Kidney (tissue), 13 donors: ENCODE measurements at regions not wholly inside any gene's neighbourhood (a gene's known extent, or its start where the extent isn't known, plus 50 kb on each side); places are given as distances from the start of the nearest gene placed in this dataset.

Source experiments
- DNase-seq, 5 donors: peaks; one replicate each; pipeline ENCODE4 v3.0.0-alpha.2; 2013 to 2020
- FAIRE-seq: peaks from 2 replicates; lab custom pipeline; 2012; peaks lifted over from hg19 to GRCh38; lab: Jason Lieb, UNC
- H3K27ac ChIP-seq, 2 donors: one replicate each; pipeline ENCODE4 v1.7.0; 2013; ENCODE audit warnings: low read depth in 2 of 2, low read length in 2 of 2, inconsistent platforms in 1 of 2
- H3K27me3 ChIP-seq: one replicate; pipeline ENCODE4 v1.7.1; 2013; ENCODE audit warnings: low read length, inconsistent platforms; ENCODE audit not compliant: control insufficient read depth, insufficient read depth
- H3K36me3 ChIP-seq, 3 donors: one replicate each; pipeline versions ENCODE4 v1.7.0 to v1.7.1; 2013; ENCODE audit warnings: low read length in 3 of 3, control low read depth in 1 of 3, inconsistent platforms in 1 of 3; ENCODE audit not compliant: insufficient read depth in 3 of 3, control insufficient read depth in 2 of 3
- H3K4me1 ChIP-seq, 3 donors: one replicate each; pipeline versions ENCODE4 v1.7.0 to v1.7.1; 2013; ENCODE audit warnings: low read length in 3 of 3, inconsistent platforms in 1 of 3, low read depth in 1 of 3; ENCODE audit not compliant: control insufficient read depth in 2 of 3, insufficient read depth in 2 of 3
- H3K4me3 ChIP-seq, 3 donors: one replicate each; pipeline versions ENCODE4 v1.7.0 to v1.8.1; 2013; ENCODE audit warnings: low read length in 3 of 3, control low read depth in 1 of 3, inconsistent platforms in 1 of 3
- H3K9ac ChIP-seq, 3 donors: one replicate each; pipeline versions ENCODE4 v1.7.0 to v1.7.1; 2013; ENCODE audit warnings: low read length in 3 of 3, control low read depth in 1 of 3, inconsistent platforms in 1 of 3
- H3K9me3 ChIP-seq, 3 donors: one replicate each; pipeline versions ENCODE4 v1.7.0 to v1.7.1; 2013; ENCODE audit warnings: low read length in 3 of 3, control low read depth in 1 of 3, inconsistent platforms in 1 of 3; ENCODE audit not compliant: control insufficient read depth in 2 of 3, insufficient read depth in 1 of 3
- intact Hi-C: fragments of 100-400 bp; cut with DNase I; formaldehyde crosslinking; loops from one replicate; pipeline ENCODE4 v1.11.1; 2022
- TF ChIP-seq, protein P1 (sequence below): IDR thresholded peaks from 3 replicates; pipeline ENCODE4 v1.5.1; 2012; ENCODE audit warnings: mild to moderate bottlenecking, moderate library complexity, borderline replicate concordance; ENCODE audit not compliant: insufficient read depth; ENCODE audit errors: extremely low read depth
- donor health status: control.
- donor health status: control.
- donor health status: control.
- donor health status: control.
- donor health status: control.
- donor health status: DM: yes; HTN: yes; CAD: no.
- donor health status: Normal renal cell carcinoma (clear cell type).

DNA sequence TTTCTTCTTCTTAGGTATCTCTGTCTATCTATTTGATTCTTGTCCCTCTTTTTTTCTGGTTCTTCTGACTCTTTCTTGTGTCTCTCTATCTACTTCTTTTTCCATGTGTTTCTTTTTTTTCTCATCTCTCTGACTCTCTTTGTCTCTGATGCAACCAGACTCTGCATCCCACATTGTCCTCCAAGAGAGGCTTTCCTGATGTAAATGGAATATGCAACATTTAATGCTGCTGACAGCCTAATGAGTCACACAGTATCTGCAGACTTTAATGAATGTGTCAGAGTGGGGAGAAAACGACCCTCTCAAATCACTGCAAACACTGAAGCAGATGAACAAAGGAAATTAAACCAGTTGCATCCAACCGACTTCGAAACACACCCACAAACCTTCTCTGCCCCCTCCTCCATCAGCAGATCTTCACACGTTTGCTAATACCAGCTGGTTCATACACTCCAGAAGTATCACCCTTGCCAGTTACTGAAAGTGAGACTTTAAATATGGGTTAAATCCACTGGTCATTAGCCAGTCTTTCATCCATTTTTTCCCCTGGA is 351.5 kb downstream of the TXNL1 start:
- DNase-seq (no peak), FAIRE-seq (no peak)
- Histone ChIP-seq H3K27ac (no peak overlapping the region), H3K4me1 (no peaks in the 10 kb centered on the region), H3K27me3 (no peaks in the 10 kb centered on the region), H3K9me3 (no peaks in the 10 kb centered on the region), H3K9ac (no peak overlapping the region), H3K36me3 (no peaks in the 10 kb centered on the region), H3K4me3 (no peak overlapping the region)
- TF ChIP-seq, protein P1, sequence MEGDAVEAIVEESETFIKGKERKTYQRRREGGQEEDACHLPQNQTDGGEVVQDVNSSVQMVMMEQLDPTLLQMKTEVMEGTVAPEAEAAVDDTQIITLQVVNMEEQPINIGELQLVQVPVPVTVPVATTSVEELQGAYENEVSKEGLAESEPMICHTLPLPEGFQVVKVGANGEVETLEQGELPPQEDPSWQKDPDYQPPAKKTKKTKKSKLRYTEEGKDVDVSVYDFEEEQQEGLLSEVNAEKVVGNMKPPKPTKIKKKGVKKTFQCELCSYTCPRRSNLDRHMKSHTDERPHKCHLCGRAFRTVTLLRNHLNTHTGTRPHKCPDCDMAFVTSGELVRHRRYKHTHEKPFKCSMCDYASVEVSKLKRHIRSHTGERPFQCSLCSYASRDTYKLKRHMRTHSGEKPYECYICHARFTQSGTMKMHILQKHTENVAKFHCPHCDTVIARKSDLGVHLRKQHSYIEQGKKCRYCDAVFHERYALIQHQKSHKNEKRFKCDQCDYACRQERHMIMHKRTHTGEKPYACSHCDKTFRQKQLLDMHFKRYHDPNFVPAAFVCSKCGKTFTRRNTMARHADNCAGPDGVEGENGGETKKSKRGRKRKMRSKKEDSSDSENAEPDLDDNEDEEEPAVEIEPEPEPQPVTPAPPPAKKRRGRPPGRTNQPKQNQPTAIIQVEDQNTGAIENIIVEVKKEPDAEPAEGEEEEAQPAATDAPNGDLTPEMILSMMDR, result no peak
- intact Hi-C loops, result no loop called here

DNA sequence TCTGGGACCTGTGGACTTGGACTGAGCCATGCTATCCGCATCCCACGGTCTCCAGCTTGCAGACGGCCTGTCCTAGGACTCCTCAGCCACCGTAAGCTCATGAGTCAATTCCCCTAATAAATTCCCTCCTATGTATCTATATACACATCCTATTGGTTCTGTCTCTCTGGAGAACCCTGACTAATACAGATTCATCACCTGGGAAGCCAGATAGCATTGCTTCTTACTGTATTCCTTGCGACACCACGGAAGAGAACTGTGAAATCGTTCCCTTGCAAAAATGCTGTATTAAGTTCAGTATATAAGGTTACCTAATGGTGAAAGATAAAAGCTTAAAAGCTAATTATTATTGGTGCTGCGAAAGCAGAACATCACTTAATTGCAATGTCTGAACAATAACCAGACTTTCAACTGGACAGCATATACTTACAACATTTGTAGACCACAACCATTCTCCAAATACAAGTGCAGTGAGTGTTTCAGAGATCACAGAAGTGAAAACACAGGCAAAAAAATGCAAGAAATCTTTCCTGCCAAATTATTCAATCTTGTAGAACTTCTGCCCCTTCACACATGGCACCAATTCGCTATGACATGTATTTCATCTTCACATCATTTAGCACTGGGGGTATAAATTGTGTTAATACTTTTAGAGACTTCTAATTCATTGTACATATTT is 352.9 kb downstream of the TXNL1 start:
- Histone ChIP-seq H3K9ac (no peak overlapping the region), H3K4me1 (no peaks in the 10 kb centered on the region), H3K9me3 (no peaks in the 10 kb centered on the region), H3K27me3 (no peaks in the 10 kb centered on the region), H3K36me3 (no peaks in the 10 kb centered on the region), H3K4me3 (no peak overlapping the region), H3K27ac (no peak overlapping the region)
- TF ChIP-seq, protein P1, result no peak
- no peak for FAIRE-seq
- no peak for DNase-seq
- intact Hi-C loops, result no loop called here

DNA sequence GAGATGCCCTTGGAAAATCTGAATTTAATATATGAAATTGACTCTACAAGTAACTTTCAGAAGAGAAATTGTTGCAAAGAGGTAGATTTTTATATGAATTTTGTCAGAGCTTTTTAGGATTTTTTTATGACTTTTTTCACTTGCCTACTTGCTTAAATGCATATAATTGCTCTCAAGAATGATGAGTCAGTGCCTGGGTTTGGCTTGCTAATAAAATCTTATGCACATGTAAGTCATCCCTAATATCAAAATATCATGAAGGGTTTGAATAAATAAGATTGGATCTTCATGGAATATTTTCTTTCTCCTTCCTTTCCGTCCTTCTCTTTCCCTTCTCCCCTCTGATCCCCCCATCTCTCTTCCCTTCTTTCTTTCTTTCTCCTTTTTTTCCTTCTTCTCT is 354.1 kb downstream of the TXNL1 start:
- DNase-seq (no peak), FAIRE-seq (no peak)
- H3K9me3 ChIP-seq, result no peaks in the 10 kb centered on the region
- TF ChIP-seq, protein P1, result no peak
- no peaks in the 10 kb centered on the region for H3K27me3 ChIP-seq
- H3K27ac ChIP-seq, result no peak overlapping the region
- H3K4me1 ChIP-seq, result no peaks in the 10 kb centered on the region
- H3K9ac ChIP-seq, result no peak overlapping the region
- intact Hi-C loops, result no loop called here
- H3K36me3 ChIP-seq, result no peaks in the 10 kb centered on the region
- no peak overlapping the region for H3K4me3 ChIP-seq
